ENCODE measurements at regions not wholly inside any gene's neighbourhood (a gene's known extent, or its start where the extent isn't known, plus 50 kb on each side); places are given as distances from the start of the nearest gene placed in this dataset.

DNA sequence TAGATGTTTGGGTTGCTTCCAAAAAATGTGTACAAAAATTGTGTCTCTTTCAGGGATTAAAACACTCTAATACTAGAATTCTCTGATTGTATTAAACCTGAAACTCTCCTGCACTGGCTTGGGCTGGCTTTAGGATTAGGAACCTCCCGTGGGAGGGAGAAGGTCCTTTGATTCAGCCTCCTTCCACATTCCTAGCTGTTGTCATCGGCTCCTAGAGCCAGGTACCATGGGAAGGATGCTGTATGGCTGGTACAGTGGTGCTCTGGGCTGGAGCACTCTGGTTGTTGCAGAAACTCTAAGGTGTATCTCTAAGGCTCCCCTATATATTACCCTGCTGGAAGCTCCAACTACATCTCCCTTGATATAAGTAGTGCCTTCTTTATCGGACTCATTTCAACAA, 245.2 kb upstream of the FOXK1 start:
- no peak overlapping the region for H3K4me3 ChIP-seq
- intact Hi-C loops (cut with DNase I), result no loop called here
- TF ChIP-seq, protein P1, sequence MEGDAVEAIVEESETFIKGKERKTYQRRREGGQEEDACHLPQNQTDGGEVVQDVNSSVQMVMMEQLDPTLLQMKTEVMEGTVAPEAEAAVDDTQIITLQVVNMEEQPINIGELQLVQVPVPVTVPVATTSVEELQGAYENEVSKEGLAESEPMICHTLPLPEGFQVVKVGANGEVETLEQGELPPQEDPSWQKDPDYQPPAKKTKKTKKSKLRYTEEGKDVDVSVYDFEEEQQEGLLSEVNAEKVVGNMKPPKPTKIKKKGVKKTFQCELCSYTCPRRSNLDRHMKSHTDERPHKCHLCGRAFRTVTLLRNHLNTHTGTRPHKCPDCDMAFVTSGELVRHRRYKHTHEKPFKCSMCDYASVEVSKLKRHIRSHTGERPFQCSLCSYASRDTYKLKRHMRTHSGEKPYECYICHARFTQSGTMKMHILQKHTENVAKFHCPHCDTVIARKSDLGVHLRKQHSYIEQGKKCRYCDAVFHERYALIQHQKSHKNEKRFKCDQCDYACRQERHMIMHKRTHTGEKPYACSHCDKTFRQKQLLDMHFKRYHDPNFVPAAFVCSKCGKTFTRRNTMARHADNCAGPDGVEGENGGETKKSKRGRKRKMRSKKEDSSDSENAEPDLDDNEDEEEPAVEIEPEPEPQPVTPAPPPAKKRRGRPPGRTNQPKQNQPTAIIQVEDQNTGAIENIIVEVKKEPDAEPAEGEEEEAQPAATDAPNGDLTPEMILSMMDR (IDR thresholded peaks at IDR 0.05), result no peak
- H3K9me3 ChIP-seq, result no peaks in the 10 kb centered on the region
- no peak overlapping the region for H3K27ac ChIP-seq
- no peaks in the 10 kb centered on the region for H3K27me3 ChIP-seq
- no peak overlapping the region for H3K9ac ChIP-seq (ENCODE audit: low read depth in 2 of 2, low read length in 2 of 2)
- H3K4me1 ChIP-seq, result no peaks in the 10 kb centered on the region
- no peaks in the 10 kb centered on the region for H3K36me3 ChIP-seq
- DNase-seq, result no peak

DNA sequence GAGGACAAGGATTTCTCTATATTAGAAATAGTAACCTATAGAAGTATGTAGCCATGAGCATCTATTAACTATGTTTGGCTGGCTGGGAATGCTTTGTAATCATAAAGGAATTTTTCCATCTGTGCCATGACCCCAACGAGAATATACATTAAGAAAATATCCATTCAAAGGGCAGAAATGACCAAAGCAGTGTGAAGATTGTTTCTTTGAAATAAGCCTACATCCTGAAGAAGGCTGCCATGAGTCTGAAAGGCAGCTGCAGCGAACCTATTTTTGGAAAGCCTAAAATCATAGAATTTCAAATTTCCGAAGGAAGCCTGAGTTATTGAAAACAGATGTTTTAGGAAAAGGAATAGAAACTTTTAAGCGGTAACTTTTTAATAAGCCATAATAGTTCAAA, 244.2 kb upstream of the FOXK1 start:
- H3K27me3 ChIP-seq, result no peaks in the 10 kb centered on the region
- H3K27ac ChIP-seq, result no peak overlapping the region
- H3K4me3 ChIP-seq, result no peak overlapping the region
- H3K9ac ChIP-seq (ENCODE audit: low read depth in 2 of 2, low read length in 2 of 2), result no peak overlapping the region
- TF ChIP-seq, protein P1 (IDR thresholded peaks at IDR 0.05), result no peak
- H3K4me1 ChIP-seq, result no peaks in the 10 kb centered on the region
- intact Hi-C loops (cut with DNase I), result no loop called here
- no peak for DNase-seq
- no peaks in the 10 kb centered on the region for H3K9me3 ChIP-seq
- H3K36me3 ChIP-seq, result no peaks in the 10 kb centered on the region

DNA sequence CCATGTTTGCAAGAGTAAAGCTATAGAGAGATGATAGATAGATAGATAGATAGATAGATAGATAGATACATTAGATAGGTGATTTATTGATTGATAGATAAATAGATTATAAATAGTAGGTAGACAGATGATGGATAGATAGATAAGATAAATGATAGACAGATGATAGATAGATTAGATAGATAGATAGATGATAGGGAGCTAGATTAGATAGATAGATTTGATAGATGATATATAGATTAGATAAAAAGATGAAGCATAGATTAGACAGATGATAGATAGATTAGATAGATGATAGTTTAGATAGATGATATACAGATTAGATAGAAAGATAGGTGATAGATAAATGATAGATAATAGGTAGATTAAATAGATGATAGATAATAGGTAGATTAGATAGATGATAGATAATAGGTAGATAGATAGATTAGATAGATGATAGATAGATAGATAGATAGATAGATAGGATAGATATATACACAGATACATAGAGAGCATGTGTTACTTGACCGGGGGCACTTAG, 243.3 kb upstream of the FOXK1 start:
- Histone ChIP-seq H3K9me3 (no peaks in the 10 kb centered on the region), H3K4me1 (no peaks in the 10 kb centered on the region), H3K27ac (no peak overlapping the region), H3K27me3 (no peaks in the 10 kb centered on the region), H3K36me3 (no peaks in the 10 kb centered on the region), H3K4me3 (no peak overlapping the region), H3K9ac (ENCODE audit: low read depth in 2 of 2, low read length in 2 of 2) (no peak overlapping the region)
- DNase-seq, result no peak
- intact Hi-C loops (cut with DNase I), result no loop called here
- TF ChIP-seq, protein P1 (IDR thresholded peaks at IDR 0.05), result no peak

DNA sequence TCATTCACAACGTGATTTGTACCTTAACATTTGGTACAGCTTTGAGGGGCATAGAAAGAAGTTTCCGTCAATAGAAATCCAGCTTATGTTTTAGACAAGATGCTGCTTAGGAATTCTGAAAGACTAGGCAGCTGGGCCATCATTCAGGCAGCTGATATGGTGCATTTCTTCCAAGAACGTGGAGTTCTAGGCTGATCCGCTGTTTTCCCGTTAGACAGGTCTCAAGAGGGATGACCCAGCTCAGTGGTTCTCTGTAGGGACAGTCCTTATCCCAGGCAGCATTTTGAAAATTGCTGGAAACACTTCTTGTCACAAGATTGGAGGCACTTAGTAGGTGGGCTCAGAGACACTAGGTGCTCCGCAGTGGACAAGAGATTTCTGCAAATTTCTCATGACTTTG, 242.7 kb upstream of the FOXK1 start:
- DNase-seq, result no peak
- Histone ChIP-seq H3K9ac (ENCODE audit: low read depth in 2 of 2, low read length in 2 of 2) (no peak overlapping the region), H3K9me3 (no peaks in the 10 kb centered on the region), H3K36me3 (no peaks in the 10 kb centered on the region), H3K4me1 (no peaks in the 10 kb centered on the region), H3K27me3 (no peaks in the 10 kb centered on the region), H3K27ac (no peak overlapping the region), H3K4me3 (no peak overlapping the region)
- intact Hi-C loops (cut with DNase I), result no loop called here
- TF ChIP-seq, protein P1 (IDR thresholded peaks at IDR 0.05), result no peak

DNA sequence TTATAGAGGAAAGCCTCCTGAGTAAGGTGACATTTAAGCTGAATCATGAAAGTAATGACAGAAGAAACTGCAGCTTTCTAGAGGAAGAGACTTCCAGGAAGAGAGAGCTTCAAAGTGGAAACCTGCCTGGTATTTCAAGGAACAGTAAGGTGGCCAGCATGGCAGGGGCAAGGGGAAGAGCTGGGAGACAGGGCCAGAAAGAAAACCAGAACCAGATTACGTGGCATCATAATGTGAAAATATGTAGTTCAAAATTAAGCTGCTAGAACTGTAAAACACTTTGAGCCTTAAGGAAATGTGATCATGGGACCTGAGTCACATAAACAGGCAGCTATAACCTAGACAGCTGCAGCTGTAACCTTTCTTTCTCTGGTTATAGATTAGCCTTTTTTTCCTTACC, 238.0 kb upstream of the FOXK1 start:
- no peaks in the 10 kb centered on the region for H3K9me3 ChIP-seq
- no peaks in the 10 kb centered on the region for H3K27me3 ChIP-seq
- no peak for DNase-seq
- H3K4me3 ChIP-seq, result no peak overlapping the region
- TF ChIP-seq, protein P1 (IDR thresholded peaks at IDR 0.05), result no peak
- no peak overlapping the region for H3K9ac ChIP-seq (ENCODE audit: low read depth in 2 of 2, low read length in 2 of 2)
- no peaks in the 10 kb centered on the region for H3K4me1 ChIP-seq
- H3K36me3 ChIP-seq, result no peaks in the 10 kb centered on the region
- no peak overlapping the region for H3K27ac ChIP-seq
- intact Hi-C loops (cut with DNase I), result no loop called here

DNA sequence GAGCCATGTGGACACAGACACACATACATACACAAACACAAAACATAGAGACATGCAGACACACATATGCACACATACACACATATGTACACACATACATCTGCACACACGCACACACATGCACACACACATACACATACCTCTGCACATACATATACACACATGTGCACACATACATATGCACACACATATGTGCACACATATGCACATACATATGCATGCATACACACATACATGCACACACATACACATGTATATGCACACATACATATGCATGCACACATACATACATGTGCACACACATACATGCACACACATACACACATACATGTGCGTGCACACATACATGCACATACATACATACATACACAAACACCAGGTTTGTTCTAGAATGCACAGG, 236.3 kb upstream of the FOXK1 start:
- no peak overlapping the region for H3K4me3 ChIP-seq
- intact Hi-C loops (cut with DNase I), result no loop called here
- DNase-seq, result no peak
- no peaks in the 10 kb centered on the region for H3K4me1 ChIP-seq
- no peak overlapping the region for H3K9ac ChIP-seq (ENCODE audit: low read depth in 2 of 2, low read length in 2 of 2)
- no peaks in the 10 kb centered on the region for H3K36me3 ChIP-seq
- H3K9me3 ChIP-seq, result no peaks in the 10 kb centered on the region
- no peak overlapping the region for H3K27ac ChIP-seq
- no peaks in the 10 kb centered on the region for H3K27me3 ChIP-seq
- TF ChIP-seq, protein P1 (IDR thresholded peaks at IDR 0.05), result no peak
